Vagina (tissue), 2 donors: ENCODE measurements at regions not wholly inside any gene's neighbourhood (a gene's known extent, or its start where the extent isn't known, plus 50 kb on each side); places are given as distances from the start of the nearest gene placed in this dataset.

Experiments
- DNase-seq, 2 donors: peaks; one replicate each; pipeline ENCODE4 v3.0.0-alpha.2; 2017; ENCODE audit errors: extremely low spot score in 2 of 2
- H3K27ac ChIP-seq: fragments of 200-600 bp; sonication (generic); one replicate; pipeline ENCODE4 v1.5.1; 2019
- H3K27me3 ChIP-seq: fragments of 200-600 bp; sonication (generic); one replicate; pipeline ENCODE4 v1.5.1; 2019
- H3K36me3 ChIP-seq, 2 donors: fragments of 200-600 bp; sonication (generic); one replicate each; pipeline ENCODE4 v1.5.1; 2017 to 2019
- H3K4me1 ChIP-seq: fragments of 200-600 bp; sonication (generic); one replicate; pipeline ENCODE4 v1.5.1; 2019
- H3K4me3 ChIP-seq, 2 donors: fragments of 200-600 bp; sonication (generic); 1 replicate in 1 of 2; 2 replicates in 1 of 2; pipeline ENCODE4 v1.5.1; 2016 to 2019
- H3K9me3 ChIP-seq: fragments of 200-600 bp; sonication (generic); one replicate; pipeline ENCODE4 v1.5.1; 2019
- POLR2A ChIP-seq, 2 donors: fragments of 450-650 bp; IDR thresholded peaks; one replicate each; pipeline ENCODE4 v1.6.1; 2017; ENCODE audit warnings: antibody characterized with exemption in 2 of 2, mild to moderate bottlenecking in 2 of 2, moderate library complexity in 2 of 2
- POLR2AphosphoS5 ChIP-seq, 2 donors: sonication (generic); formaldehyde crosslinking; IDR thresholded peaks; one replicate each; pipeline ENCODE4 v1.9.0; 2017; ENCODE audit warnings: antibody characterized with exemption in 2 of 2, mild to moderate bottlenecking in 2 of 2, low read depth in 1 of 2; ENCODE audit not compliant: insufficient read depth in 1 of 2
- intact Hi-C: fragments of 100-400 bp; cut with DNase I; formaldehyde crosslinking; loops from one replicate; pipeline ENCODE4 v1.15.1; 2023
- TF ChIP-seq, protein P1 (sequence below), 3 experiments: fragments of 450-650 bp in 2 of 3; fragments of 200-600 bp in 1 of 3; sonication (generic) in 1 of 3; IDR thresholded peaks; one replicate each; pipeline ENCODE4 v1.5.1; 2017 to 2019; ENCODE audit warnings: antibody characterized with exemption in 3 of 3, mild to moderate bottlenecking in 2 of 3, moderate library complexity in 2 of 3

DNA sequence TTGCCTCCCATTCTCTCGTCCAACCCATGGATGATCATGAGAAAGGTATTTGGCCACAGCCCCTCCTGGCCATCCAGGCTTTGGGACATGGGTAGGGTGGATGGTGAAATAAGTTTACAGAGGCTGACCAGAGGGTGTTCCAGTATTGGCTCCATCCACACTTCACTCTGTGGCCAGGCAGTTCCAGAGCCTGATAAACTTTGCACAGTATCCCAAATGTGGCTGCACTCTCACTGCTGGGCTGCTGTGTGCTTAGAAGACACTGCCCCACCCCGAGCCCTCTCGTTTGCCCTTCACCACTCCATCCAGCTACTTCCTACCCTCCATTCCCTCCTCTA lies 72.0 kb upstream of the ZMIZ1 start:
- Histone ChIP-seq H3K4me3 (no peak overlapping the region), H3K36me3 (no peaks in the 10 kb centered on the region), H3K27me3 (no peaks in the 10 kb centered on the region), H3K9me3 (no peaks in the 10 kb centered on the region), H3K4me1 (no peaks in the 10 kb centered on the region), H3K27ac (no peak overlapping the region)
- TF ChIP-seq POLR2AphosphoS5 (IDR thresholded peaks at IDR 0.05; ENCODE audit: insufficient read depth in 1 of 2, low read depth in 1 of 2) (no peak), POLR2A (IDR thresholded peaks at IDR 0.05) (no peak)
- TF ChIP-seq, protein P1, sequence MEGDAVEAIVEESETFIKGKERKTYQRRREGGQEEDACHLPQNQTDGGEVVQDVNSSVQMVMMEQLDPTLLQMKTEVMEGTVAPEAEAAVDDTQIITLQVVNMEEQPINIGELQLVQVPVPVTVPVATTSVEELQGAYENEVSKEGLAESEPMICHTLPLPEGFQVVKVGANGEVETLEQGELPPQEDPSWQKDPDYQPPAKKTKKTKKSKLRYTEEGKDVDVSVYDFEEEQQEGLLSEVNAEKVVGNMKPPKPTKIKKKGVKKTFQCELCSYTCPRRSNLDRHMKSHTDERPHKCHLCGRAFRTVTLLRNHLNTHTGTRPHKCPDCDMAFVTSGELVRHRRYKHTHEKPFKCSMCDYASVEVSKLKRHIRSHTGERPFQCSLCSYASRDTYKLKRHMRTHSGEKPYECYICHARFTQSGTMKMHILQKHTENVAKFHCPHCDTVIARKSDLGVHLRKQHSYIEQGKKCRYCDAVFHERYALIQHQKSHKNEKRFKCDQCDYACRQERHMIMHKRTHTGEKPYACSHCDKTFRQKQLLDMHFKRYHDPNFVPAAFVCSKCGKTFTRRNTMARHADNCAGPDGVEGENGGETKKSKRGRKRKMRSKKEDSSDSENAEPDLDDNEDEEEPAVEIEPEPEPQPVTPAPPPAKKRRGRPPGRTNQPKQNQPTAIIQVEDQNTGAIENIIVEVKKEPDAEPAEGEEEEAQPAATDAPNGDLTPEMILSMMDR (IDR thresholded peaks at IDR 0.05) = no peak
- no peak for DNase-seq
- intact Hi-C loops = no loop called here

- no peak for DNase-seq
- Histone ChIP-seq H3K9me3 (no peaks in the 10 kb centered on the region), H3K27me3 (no peaks in the 10 kb centered on the region), H3K36me3 (no peaks in the 10 kb centered on the region), H3K27ac (no peak overlapping the region), H3K4me1 (no peaks in the 10 kb centered on the region), H3K4me3 (no peak overlapping the region)
- TF ChIP-seq, protein P1 (IDR thresholded peaks at IDR 0.05) = no peak
- peak in 1 of 2 donors; percentile 19 for TF ChIP-seq POLR2AphosphoS5 (IDR thresholded peaks at IDR 0.05; ENCODE audit: insufficient read depth in 1 of 2, low read depth in 1 of 2)
- intact Hi-C loops = no loop called here
Observed at GRCh38 chr10:78997635-78998618, 70.8 kb upstream of the ZMIZ1 start.

DNA sequence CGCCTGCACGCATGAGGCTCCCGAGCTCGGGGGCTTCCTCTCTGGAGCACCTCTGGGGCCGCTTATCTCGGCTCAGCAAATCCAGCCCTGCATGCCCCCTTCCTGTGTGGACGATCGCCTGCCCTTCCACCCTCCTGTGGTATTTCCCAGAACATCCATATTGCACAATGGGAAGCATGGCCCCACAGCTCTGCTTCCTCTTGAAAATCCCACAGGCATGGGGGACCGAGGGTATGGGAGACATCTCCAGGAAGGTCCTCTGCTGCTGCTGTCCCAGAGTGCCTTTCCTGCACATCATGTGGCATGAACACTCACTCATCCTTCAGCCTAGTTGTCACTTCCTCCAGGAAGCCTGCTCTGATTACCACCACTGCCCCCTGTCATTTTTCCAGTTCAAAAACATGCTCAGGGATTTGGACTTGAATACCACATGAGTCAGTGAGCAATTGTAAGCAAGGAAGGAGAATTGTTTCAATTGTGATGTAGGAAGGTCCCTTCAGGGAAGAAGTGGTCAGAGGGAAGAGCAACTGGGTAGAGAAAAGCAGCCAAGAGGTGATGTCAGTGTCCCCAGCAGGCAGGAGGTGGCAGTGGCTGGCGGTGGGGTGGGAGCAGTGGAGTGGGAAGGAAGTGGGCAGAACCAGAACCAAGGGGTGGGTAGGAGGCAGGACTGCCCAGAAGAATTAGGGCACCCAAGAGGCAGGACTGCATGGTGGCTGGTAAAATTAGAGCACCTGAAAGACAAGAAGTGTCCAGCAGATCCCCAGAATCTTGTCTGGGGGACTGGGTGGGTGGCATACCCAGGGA lies 67.5 kb upstream of the ZMIZ1 start:
- no peak for DNase-seq
- H3K27me3 ChIP-seq = no peaks in the 10 kb centered on the region
- H3K36me3 ChIP-seq = no peaks in the 10 kb centered on the region
- peaks cover 6% of the 10 kb centered on the region for H3K4me1 ChIP-seq
- H3K27ac ChIP-seq = no peak overlapping the region
- intact Hi-C loops = no loop called here
- no peaks in the 10 kb centered on the region for H3K9me3 ChIP-seq
- no peak for TF ChIP-seq POLR2AphosphoS5 (IDR thresholded peaks at IDR 0.05; ENCODE audit: insufficient read depth in 1 of 2, low read depth in 1 of 2)
- no peak for TF ChIP-seq POLR2A (IDR thresholded peaks at IDR 0.05)
- TF ChIP-seq, protein P1 (IDR thresholded peaks at IDR 0.05) = no peak
- H3K4me3 ChIP-seq = no peak overlapping the region

GRCh38 chr10:79002336-79002735 lies 66.4 kb upstream of the ZMIZ1 start:
- Histone ChIP-seq H3K4me1 (peaks cover 9% of the 10 kb centered on the region), H3K27ac (no peak overlapping the region), H3K4me3 (no peak overlapping the region)

More at GRCh38 chr10:79002336-79002735, 66.4 kb upstream of the ZMIZ1 start:
- intact Hi-C loops = no loop called here
- no peak for DNase-seq
- no peaks in the 10 kb centered on the region for H3K9me3 ChIP-seq
- H3K27me3 ChIP-seq = no peaks in the 10 kb centered on the region
- no peaks in the 10 kb centered on the region for H3K36me3 ChIP-seq
- TF ChIP-seq, protein P1 (IDR thresholded peaks at IDR 0.05) = no peak
- TF ChIP-seq POLR2AphosphoS5 (IDR thresholded peaks at IDR 0.05; ENCODE audit: insufficient read depth in 1 of 2, low read depth in 1 of 2) (no peak), POLR2A (IDR thresholded peaks at IDR 0.05) (no peak)
